ENCODE measurements at regions not wholly inside any gene's neighbourhood (a gene's known extent, or its start where the extent isn't known, plus 50 kb on each side); places are given as distances from the start of the nearest gene placed in this dataset.

GRCh38 chr7:17121671-17122070 is 176.8 kb upstream of the AHR start:
- TF ChIP-seq CTCF (IDR thresholded peaks at IDR 0.05; ENCODE audit: low read length) = no peak
- no peak for TF ChIP-seq EZH2 (optimal IDR thresholded peaks at IDR 0.05; ENCODE audit: low read depth, low read length)
- no peak for TF ChIP-seq EZH2phosphoT487 (IDR thresholded peaks at IDR 0.05; ENCODE audit: low read length)

Data from MM.1S (cell line).